ENCODE measurements at regions not wholly inside any gene's neighbourhood (a gene's known extent, or its start where the extent isn't known, plus 50 kb on each side); places are given as distances from the start of the nearest gene placed in this dataset.

GRCh38 chr10:62608189-62608875 is 196.2 kb upstream of the ADO start (continued):
- peak; percentile 76 for TF ChIP-seq ZFP69B (tag by site-specific recombination; IDR thresholded peaks at IDR 0.05)
- TF ChIP-seq YY1 (tag by site-specific recombination; IDR thresholded peaks at IDR 0.05) = peak; percentile 61; the same call in 1 of the 2 replicates
- TF ChIP-seq EGR2 (tag by site-specific recombination; IDR thresholded peaks at IDR 0.05; ENCODE audit: low read depth) = peak; percentile 62
- TF ChIP-seq ZNF341 (tag by site-specific recombination; IDR thresholded peaks at IDR 0.05; ENCODE audit: low read depth) = peak; percentile 62; the same call in 1 of the 2 replicates
- TF ChIP-seq KLF1 (tag by site-specific recombination; IDR thresholded peaks at IDR 0.05) = peak; percentile 69
- peak; percentile 75 for TF ChIP-seq ZFHX2 (tag by site-specific recombination; conservative IDR thresholded peaks at IDR 0.05)
- TF ChIP-seq ZBTB26 (tag by site-specific recombination; optimal IDR thresholded peaks at IDR 0.05) = peak; percentile 61
- peak; percentile 76 for TF ChIP-seq ZBTB44 (tag by site-specific recombination; IDR thresholded peaks at IDR 0.05)
- 0 out of 2 replicates have a peak, but pooled peaks have one; percentile 15 for TF ChIP-seq ZEB2 (tag by site-specific recombination; IDR thresholded peaks at IDR 0.05)
- 0 out of 2 replicates have a peak, but pooled peaks have one; percentile 30 for TF ChIP-seq CTCF (tag by site-specific recombination; IDR thresholded peaks at IDR 0.05)
- peak; percentile 51; the same call in 1 of the 2 replicates for TF ChIP-seq ZBTB17 (tag by site-specific recombination; IDR thresholded peaks at IDR 0.05)
- TF ChIP-seq ZBTB48 (tag by site-specific recombination; IDR thresholded peaks at IDR 0.05) = peak; percentile 62; the same call in 1 of the 2 replicates
- TF ChIP-seq ZNF335 (tag by site-specific recombination; conservative IDR thresholded peaks at IDR 0.05) = peak; percentile 72
- TF ChIP-seq SP3 (tag by site-specific recombination; IDR thresholded peaks at IDR 0.05) = peak; percentile 32; the same call in 1 of the 2 replicates

- Histone ChIP-seq H3K27ac (ENCODE audit: extremely low read depth, low read depth, low read length) (no peak overlapping the region), H3K4me1 (ENCODE audit: control insufficient read depth, insufficient read depth, low read length) (no peaks in the 10 kb centered on the region), H3K36me3 (ENCODE audit: control insufficient read depth in 2 of 2, insufficient read depth in 1 of 2, low read length in 2 of 2) (no peaks in the 10 kb centered on the region), H3K4me3 (ENCODE audit: low read depth, low read length) (no peak overlapping the region), H3K9me3 (ENCODE audit: control insufficient read depth, insufficient read depth, low read depth, low read length) (no peaks in the 10 kb centered on the region)
- peak; percentile 26; the same call in 1 of the 2 replicates for TF ChIP-seq MZF1 (tag by site-specific recombination; IDR thresholded peaks at IDR 0.05; ENCODE audit: borderline replicate concordance)
- peak; percentile 27; the same call in 1 of the 2 replicates for TF ChIP-seq ZFHX2 (tag by site-specific recombination; conservative IDR thresholded peaks at IDR 0.05)
- TF ChIP-seq ZNF654 (tag by site-specific recombination; IDR thresholded peaks at IDR 0.05; ENCODE audit: low read depth) = peak; percentile 68
- peak; percentile 42; the same call in 1 of the 2 replicates for TF ChIP-seq ZNF660 (tag by site-specific recombination; IDR thresholded peaks at IDR 0.05)
- TF ChIP-seq ZNF214 (tag by site-specific recombination; IDR thresholded peaks at IDR 0.05; ENCODE audit: borderline replicate concordance) = no peak
- TF ChIP-seq MYNN (tag by site-specific recombination; IDR thresholded peaks at IDR 0.05; ENCODE audit: borderline replicate concordance) = no peak
- ChIA-PET CTCF (interaction anchor here (0.6 to 3.6 kb wide), 23 partner anchors 9 to 552 kb away, joined by 3 to 25 read pairs (median 3); partner anchors contain the start of gene EGR2), POLR2A (interaction anchor here (0.9 kb wide), 1 partner anchor 206 kb away, joined by 3 read pairs; the partner anchor contains the start of gene EGR2)
These were observed 193.8 kb upstream of the ADO start for GRCh38 chr10:62610649-62611229.
